B cell (primary cell): ENCODE measurements at regions not wholly inside any gene's neighbourhood (a gene's known extent, or its start where the extent isn't known, plus 50 kb on each side); places are given as distances from the start of the nearest gene placed in this dataset.

Experiments
- ATAC-seq: fragments of 200-7000 bp; cut with Tn5 transposase; one replicate; pipeline ENCODE4 v1.10.0; 2021; ENCODE audit warnings: low read depth, mild to moderate bottlenecking, moderate number of reproducible peaks, moderate library complexity
- CTCF ChIA-PET: fragments of 350-600 bp; sonication (Branson Sonifier 250); formaldehyde crosslinking; loops from one replicate; lab custom pipeline; 2021; ENCODE audit warnings: antibody characterized with exemption, inconsistent platforms; lab: Charles Lee
- POLR2A ChIA-PET: fragments of 350-600 bp; sonication (Branson Sonifier 250); formaldehyde crosslinking; loops from one replicate; lab custom pipeline; 2021; ENCODE audit warnings: antibody characterized with exemption; lab: Charles Lee
- DNase-seq: peaks from one replicate; pipeline ENCODE4 v3.0.0; 2013
- H2AFZ ChIP-seq: 2 replicates; pipeline ENCODE4 v1.6.1; 2012; ENCODE audit warnings: mild to moderate bottlenecking, low read depth, low read length; ENCODE audit not compliant: insufficient read depth, poor library complexity, severe bottlenecking
- H3K27ac ChIP-seq, 2 donors: 1 replicate in 1 of 2; 2 replicates in 1 of 2; pipeline ENCODE4 v1.5.1; 2012 to 2013; ENCODE audit warnings: low read length in 2 of 2, mild to moderate bottlenecking in 2 of 2, moderate library complexity in 1 of 2
- H3K27me3 ChIP-seq, 4 experiments: fragments of 200-600 bp in 1 of 4; sonication (generic) in 1 of 4; replicated peaks in 1 of 4; 1 replicate in 2 of 4; 2 replicates in 2 of 4; pipeline versions ENCODE4 v1.6.1 to v1.7.0; 2013 to 2016; ENCODE audit warnings: low read length in 3 of 4, mild to moderate bottlenecking in 2 of 4, mixed read lengths in 1 of 4, moderate library complexity in 1 of 4; ENCODE audit not compliant: insufficient read depth in 4 of 4, control insufficient read depth in 3 of 4; ENCODE audit errors: control extremely low read depth in 1 of 4
- H3K36me3 ChIP-seq, 2 experiments: replicated peaks in 1 of 2; 1 replicate in 1 of 2; 2 replicates in 1 of 2; pipeline versions ENCODE4 v1.6.1 to v1.7.1; 2013; ENCODE audit warnings: low read length in 1 of 2; ENCODE audit not compliant: insufficient read depth in 2 of 2, control insufficient read depth in 1 of 2; ENCODE audit errors: control extremely low read depth in 1 of 2, extremely low read depth in 1 of 2
- H3K4me1 ChIP-seq, 2 donors: fragments of 200-600 bp in 1 of 2; sonication (generic) in 1 of 2; 1 replicate in 1 of 2; 2 replicates in 1 of 2; pipeline versions ENCODE4 v1.5.1 to v1.6.1; 2013 to 2017; ENCODE audit warnings: low read length in 2 of 2; ENCODE audit not compliant: control insufficient read depth in 2 of 2, insufficient read depth in 2 of 2
- H3K4me2 ChIP-seq: replicated peaks from 2 replicates; pipeline ENCODE3; 2012; ENCODE audit warnings: mild to moderate bottlenecking, low read depth, low read length; ENCODE audit not compliant: poor library complexity, severe bottlenecking
- H3K4me3 ChIP-seq, 5 experiments: fragments of 200-600 bp in 1 of 5; sonication (generic) in 1 of 5; 1 replicate in 3 of 5; 2 replicates in 2 of 5; pipeline versions ENCODE4 v1.5.1 to v1.7.0; 2011 to 2016; ENCODE audit warnings: low read length in 4 of 5, mild to moderate bottlenecking in 4 of 5, low read depth in 2 of 5, control low read depth in 1 of 5, moderate library complexity in 1 of 5; ENCODE audit not compliant: insufficient read depth in 1 of 5; ENCODE audit errors: control extremely low read depth in 1 of 5, extremely low read depth in 1 of 5
- H3K79me2 ChIP-seq: fragments of 200-600 bp; sonication (generic); one replicate; pipeline ENCODE4 v1.6.0; 2016; ENCODE audit warnings: low read length; ENCODE audit not compliant: control insufficient read depth, insufficient read depth
- H3K9ac ChIP-seq: fragments of 200-600 bp; sonication (generic); 2 replicates; pipeline ENCODE4 v1.6.1; 2017; ENCODE audit warnings: mild to moderate bottlenecking, low read length, moderate library complexity
- H3K9me3 ChIP-seq, 3 donors: one replicate each; pipeline versions ENCODE4 v1.6.1 to v1.7.1; 2013; ENCODE audit warnings: low read length in 2 of 3; ENCODE audit not compliant: control insufficient read depth in 2 of 3, insufficient read depth in 1 of 3; ENCODE audit errors: control extremely low read depth in 1 of 3
- H4K20me1 ChIP-seq: 2 replicates; pipeline ENCODE4 v1.6.0; 2012; ENCODE audit warnings: mild to moderate bottlenecking, low read length; ENCODE audit not compliant: insufficient read depth, control insufficient read depth, poor library complexity, severe bottlenecking
- H3K27ac Mint-ChIP-seq: one replicate; pipeline ENCODE4 v1.8.0; 2021; ENCODE audit warnings: mixed read lengths
- H3K27me3 Mint-ChIP-seq: one replicate; pipeline ENCODE4 v1.8.0; 2021; ENCODE audit warnings: mixed read lengths
- H3K4me1 Mint-ChIP-seq: one replicate; pipeline ENCODE4 v1.8.0; 2021; ENCODE audit warnings: mixed read lengths
- H3K4me3 Mint-ChIP-seq: one replicate; pipeline ENCODE4 v1.8.0; 2021; ENCODE audit warnings: mixed read lengths
- H3K9me3 Mint-ChIP-seq: one replicate; pipeline ENCODE4 v1.8.0; 2022; ENCODE audit warnings: mixed read lengths; ENCODE audit not compliant: insufficient read depth
- CTCF ChIP-seq: fragments of 200-600 bp; IDR thresholded peaks from one replicate; pipeline ENCODE4 v1.8.0; 2022; ENCODE audit warnings: antibody characterized with exemption, mild to moderate bottlenecking
- EZH2 ChIP-seq: IDR thresholded peaks from 2 replicates; pipeline ENCODE4 v1.6.1; 2012; ENCODE audit warnings: borderline replicate concordance, low read depth, mild to moderate bottlenecking, moderate library complexity, low read length; ENCODE audit not compliant: insufficient read depth, poor library complexity, severe bottlenecking
- WGBS: methylation state at CpG from one replicate; pipeline ENCODE4 v1.1.5; 2013; ENCODE audit warnings: missing lambda C conversion rate; ENCODE audit not compliant: insufficient coverage; 5-methylcytosine and 5-hydroxymethylcytosine counted together
- intact Hi-C: fragments of 100-400 bp; cut with micrococcal nuclease; formaldehyde crosslinking; loops from one replicate; pipeline ENCODE4 v1.10.0; 2022

- H3K27ac ChIP-seq: no peak overlapping the region
- DNase-seq: no peak
- 80% methylated on average over 1 of the region's 3 CpGs for WGBS
- no peaks in the 10 kb centered on the region for H3K27me3 ChIP-seq
- intact Hi-C loops: no loop called here
- no peaks in the 10 kb centered on the region for H3K79me2 ChIP-seq
- no peaks in the 10 kb centered on the region for H3K36me3 ChIP-seq
- ChIA-PET CTCF (no interaction called here), POLR2A (no interaction called here)
- TF ChIP-seq CTCF (no peak), EZH2 (no peak)
- H3K4me3 ChIP-seq: no peak overlapping the region
- ATAC-seq: no peak
- H2AFZ ChIP-seq: no peak overlapping the region
- H4K20me1 ChIP-seq: no peaks in the 10 kb centered on the region
- no peak overlapping the region for H3K27ac Mint-ChIP-seq
- no peaks in the 10 kb centered on the region for H3K9me3 ChIP-seq
- peaks cover 1% of the 10 kb centered on the region for H3K4me1 Mint-ChIP-seq
- H3K9me3 Mint-ChIP-seq: no peaks in the 10 kb centered on the region
- H3K27me3 Mint-ChIP-seq: no peaks in the 10 kb centered on the region
- H3K4me2 ChIP-seq: no peak overlapping the region
- no peaks in the 10 kb centered on the region for H3K4me1 ChIP-seq
- no peak overlapping the region for H3K9ac ChIP-seq
- no peak overlapping the region for H3K4me3 Mint-ChIP-seq
Observed at GRCh38 chr4:19711871-19712270, 539.8 kb upstream of the SLIT2 start.

GRCh38 chr4:19707876-19708275, 543.8 kb upstream of the SLIT2 start:
- H3K27ac ChIP-seq: no peak overlapping the region
- WGBS: no CpG with 5 or more reads among the region's 1 CpG
- TF ChIP-seq CTCF (no peak), EZH2 (no peak)
- no peaks in the 10 kb centered on the region for H3K79me2 ChIP-seq
- no peaks in the 10 kb centered on the region for H3K9me3 ChIP-seq
- H3K4me1 ChIP-seq: no peaks in the 10 kb centered on the region
- no peak overlapping the region for H3K4me3 Mint-ChIP-seq
- DNase-seq: no peak
- peaks cover 1% of the 10 kb centered on the region for H3K4me1 Mint-ChIP-seq
- H4K20me1 ChIP-seq: no peaks in the 10 kb centered on the region
- H3K4me3 ChIP-seq: no peak overlapping the region
- H3K27me3 Mint-ChIP-seq: no peaks in the 10 kb centered on the region
- H3K4me2 ChIP-seq: no peak overlapping the region
- H3K27me3 ChIP-seq: no peaks in the 10 kb centered on the region
- intact Hi-C loops: no loop called here
- H2AFZ ChIP-seq: no peak overlapping the region
- ChIA-PET POLR2A (no interaction called here), CTCF (no interaction called here)
- H3K9me3 Mint-ChIP-seq: no peaks in the 10 kb centered on the region
- H3K27ac Mint-ChIP-seq: no peak overlapping the region
- ATAC-seq: no peak
- no peak overlapping the region for H3K9ac ChIP-seq
- no peaks in the 10 kb centered on the region for H3K36me3 ChIP-seq
